MCF 10A (cell line): ENCODE measurements at regions not wholly inside any gene's neighbourhood (a gene's known extent, or its start where the extent isn't known, plus 50 kb on each side); places are given as distances from the start of the nearest gene placed in this dataset.

Experiments used
- BruUV-seq: library from RNA; stranded (reverse); fragments of 400-500 nt; replicated peaks from 2 replicates; lab custom pipeline; 2021; lab: Mats Ljungman, UMichigan
- CTCF ChIA-PET: fragments of 300-600 bp; sonication (Branson Sonifier 250); formaldehyde crosslinking; extraction: SDS; loops from one replicate; lab custom pipeline; 2021; ENCODE audit warnings: antibody characterized with exemption, inconsistent platforms; lab: Yijun Ruan, JAX
- POLR2A ChIA-PET: fragments of 300-600, 350-650 bp; sonication (Branson Sonifier 250); formaldehyde crosslinking; extraction: SDS; loops from one replicate; lab custom pipeline; 2020; ENCODE audit warnings: antibody characterized with exemption, inconsistent platforms; lab: Yijun Ruan, JAX
- DNase-seq: peaks from one replicate; pipeline ENCODE4 v3.0.0-alpha.2; 2018; ENCODE audit not compliant: unreplicated experiment
- H3K27ac Mint-ChIP-seq: one replicate; pipeline ENCODE4 v1.8.0; 2022; ENCODE audit warnings: mild to moderate bottlenecking, low read depth, mixed read lengths; ENCODE audit not compliant: unreplicated experiment
- H3K27me3 Mint-ChIP-seq: one replicate; pipeline ENCODE4 v1.8.0; 2022; ENCODE audit warnings: mixed read lengths; ENCODE audit not compliant: insufficient read depth, unreplicated experiment
- H3K36me3 Mint-ChIP-seq: one replicate; pipeline ENCODE4 v1.8.0; 2022; ENCODE audit warnings: mild to moderate bottlenecking, moderate library complexity, mixed read lengths; ENCODE audit not compliant: insufficient read depth, unreplicated experiment
- H3K4me1 Mint-ChIP-seq: one replicate; pipeline ENCODE4 v1.8.0; 2022; ENCODE audit warnings: mixed read lengths; ENCODE audit not compliant: insufficient read depth, unreplicated experiment
- H3K4me3 Mint-ChIP-seq: one replicate; pipeline ENCODE4 v1.8.0; 2022; ENCODE audit warnings: mild to moderate bottlenecking, moderate library complexity, mixed read lengths; ENCODE audit not compliant: unreplicated experiment
- H3K9me3 Mint-ChIP-seq: one replicate; pipeline ENCODE4 v1.8.0; 2022; ENCODE audit warnings: mixed read lengths; ENCODE audit not compliant: unreplicated experiment
- CTCF ChIP-seq: fragments of 200-600 bp; IDR thresholded peaks from one replicate; pipeline ENCODE4 v1.8.0; 2022; ENCODE audit warnings: antibody characterized with exemption, mild to moderate bottlenecking; ENCODE audit not compliant: unreplicated experiment
- intact Hi-C: fragments of 100-400 bp; cut with micrococcal nuclease; formaldehyde crosslinking; loops from 2 replicates; pipeline ENCODE4 v1.14.1; 2022

- Mint-ChIP-seq H3K9me3 (no peaks in the 10 kb centered on the region), H3K4me3 (no peak overlapping the region), H3K27ac (no peak overlapping the region), H3K27me3 (peaks cover 14% of the 10 kb centered on the region), H3K4me1 (no peaks in the 10 kb centered on the region), H3K36me3 (no peaks in the 10 kb centered on the region)
- BruUV-seq: no TSS peak
- ChIA-PET CTCF (no interaction called here), POLR2A (no interaction called here)
- DNase-seq: no peak
- intact Hi-C loops: no loop called here
- no peak for TF ChIP-seq CTCF
Measured at GRCh38 chr10:43869669-43870322, 221.1 kb upstream of the ZNF32 start.

GRCh38 chr10:43868952-43869351 is 220.3 kb upstream of the ZNF32 start:
- intact Hi-C loops: no loop called here
- no TSS peak for BruUV-seq
- Mint-ChIP-seq H3K27ac (no peak overlapping the region), H3K9me3 (no peaks in the 10 kb centered on the region), H3K4me3 (no peak overlapping the region), H3K4me1 (no peaks in the 10 kb centered on the region), H3K36me3 (no peaks in the 10 kb centered on the region), H3K27me3 (peaks cover 14% of the 10 kb centered on the region)
- CTCF ChIA-PET: no interaction called here
- POLR2A ChIA-PET: no interaction called here
- no peak for DNase-seq
- no peak for TF ChIP-seq CTCF

- no peak overlapping the region for H3K4me3 Mint-ChIP-seq
- H3K27ac Mint-ChIP-seq: no peak overlapping the region
- intact Hi-C loops: no loop called here
- BruUV-seq: no TSS peak
- no peaks in the 10 kb centered on the region for H3K9me3 Mint-ChIP-seq
- no peaks in the 10 kb centered on the region for H3K36me3 Mint-ChIP-seq
- peaks cover 14% of the 10 kb centered on the region for H3K27me3 Mint-ChIP-seq
- no peak for TF ChIP-seq CTCF
- ChIA-PET POLR2A (no interaction called here), CTCF (no interaction called here)
- DNase-seq: peak; percentile 79
- H3K4me1 Mint-ChIP-seq: peaks cover 8% of the 10 kb centered on the region
Measured at GRCh38 chr10:43867667-43868565, 219.2 kb upstream of the ZNF32 start.

GRCh38 chr10:43867113-43867512 is 218.4 kb upstream of the ZNF32 start:
- H3K36me3 Mint-ChIP-seq: no peaks in the 10 kb centered on the region

More at GRCh38 chr10:43867113-43867512, 218.4 kb upstream of the ZNF32 start:
- TF ChIP-seq CTCF: no peak
- Mint-ChIP-seq H3K9me3 (no peaks in the 10 kb centered on the region), H3K4me1 (peaks cover 12% of the 10 kb centered on the region), H3K27me3 (peaks cover 14% of the 10 kb centered on the region), H3K4me3 (no peak overlapping the region), H3K27ac (no peak overlapping the region)
- no peak for DNase-seq
- ChIA-PET POLR2A (no interaction called here), CTCF (no interaction called here)
- BruUV-seq: no TSS peak
- intact Hi-C loops: no loop called here
